MM.1S (cell line): ENCODE measurements at regions not wholly inside any gene's neighbourhood (a gene's known extent, or its start where the extent isn't known, plus 50 kb on each side); places are given as distances from the start of the nearest gene placed in this dataset.

Experiments
- DNase-seq: peaks from one replicate; pipeline ENCODE4 v3.0.0-alpha.2; 2015
- H2AFZ ChIP-seq: fragments of 300-600 bp; sonication (generic); 2 replicates; pipeline ENCODE4 v1.6.0; 2016; ENCODE audit warnings: antibody characterized with exemption, low read length
- H3F3A ChIP-seq: fragments of 300-600 bp; sonication (generic); 2 replicates; pipeline ENCODE4 v1.6.1; 2016; ENCODE audit warnings: mild to moderate bottlenecking, antibody characterized with exemption, low read length, moderate library complexity, mixed read lengths; ENCODE audit not compliant: insufficient read depth
- H3K27ac ChIP-seq: fragments of 300-600 bp; sonication (generic); 2 replicates; pipeline ENCODE4 v1.5.1; 2016; ENCODE audit warnings: mild to moderate bottlenecking, low read length
- H3K27me3 ChIP-seq: fragments of 300-600 bp; sonication (generic); replicated peaks from 2 replicates; pipeline ENCODE4 v1.6.0; 2016; ENCODE audit warnings: low read length; ENCODE audit not compliant: insufficient read depth
- H3K36me3 ChIP-seq: fragments of 300-600 bp; sonication (generic); replicated peaks from 2 replicates; pipeline ENCODE4 v1.6.1; 2016; ENCODE audit warnings: mild to moderate bottlenecking, low read length, mixed read lengths; ENCODE audit not compliant: insufficient read depth
- H3K4me1 ChIP-seq: fragments of 300-600 bp; sonication (generic); 2 replicates; pipeline ENCODE4 v1.6.1; 2016; ENCODE audit warnings: low read length, mixed read lengths
- H3K4me2 ChIP-seq: fragments of 300-600 bp; sonication (generic); 2 replicates; pipeline ENCODE4 v1.6.0; 2016; ENCODE audit warnings: low read depth, low read length
- H3K4me3 ChIP-seq: fragments of 300-600 bp; sonication (generic); 2 replicates; pipeline ENCODE4 v1.5.1; 2016; ENCODE audit warnings: low read length, mixed read lengths
- H3K79me2 ChIP-seq: fragments of 300-600 bp; sonication (generic); 2 replicates; pipeline ENCODE4 v1.6.1; 2016; ENCODE audit warnings: mixed run types, low read length, mixed read lengths
- H3K9ac ChIP-seq: fragments of 300-600 bp; sonication (generic); 2 replicates; pipeline ENCODE4 v1.6.1; 2016; ENCODE audit warnings: low read length, mixed read lengths
- H3K9me2 ChIP-seq: fragments of 300-600 bp; sonication (generic); replicated peaks from 2 replicates; pipeline ENCODE4 v1.6.1; 2016; ENCODE audit warnings: mild to moderate bottlenecking, low read length, mixed read lengths; ENCODE audit not compliant: insufficient read depth
- H3K9me3 ChIP-seq: fragments of 300-600 bp; sonication (generic); replicated peaks from 2 replicates; pipeline ENCODE4 v1.6.1; 2016; ENCODE audit warnings: mild to moderate bottlenecking, low read length, mixed read lengths; ENCODE audit not compliant: insufficient read depth
- H4K20me1 ChIP-seq: fragments of 300-600 bp; sonication (generic); 2 replicates; pipeline ENCODE4 v1.6.1; 2016; ENCODE audit warnings: mild to moderate bottlenecking, low read length, moderate library complexity, mixed read lengths; ENCODE audit not compliant: insufficient read depth
- EZH2 ChIP-seq: fragments of 300-600 bp; sonication (generic); optimal IDR thresholded peaks from 2 replicates; pipeline ENCODE3; 2017; ENCODE audit warnings: low read depth, mild to moderate bottlenecking, antibody characterized with exemption, low read length, mixed read lengths
- EZH2phosphoT487 ChIP-seq: fragments of 300-600 bp; sonication (generic); IDR thresholded peaks from 2 replicates; pipeline ENCODE4 v1.6.1; 2018; ENCODE audit warnings: antibody characterized with exemption, low read length
- TF ChIP-seq, protein P1 (sequence below): fragments of 300-600 bp; sonication (generic); IDR thresholded peaks from 2 replicates; pipeline ENCODE4 v1.5.1; 2016; ENCODE audit warnings: antibody characterized with exemption, low read length, mixed read lengths

- H3K79me2 ChIP-seq = no peaks in the 10 kb centered on the region
- H3K27ac ChIP-seq = no peak overlapping the region
- TF ChIP-seq, protein P1, sequence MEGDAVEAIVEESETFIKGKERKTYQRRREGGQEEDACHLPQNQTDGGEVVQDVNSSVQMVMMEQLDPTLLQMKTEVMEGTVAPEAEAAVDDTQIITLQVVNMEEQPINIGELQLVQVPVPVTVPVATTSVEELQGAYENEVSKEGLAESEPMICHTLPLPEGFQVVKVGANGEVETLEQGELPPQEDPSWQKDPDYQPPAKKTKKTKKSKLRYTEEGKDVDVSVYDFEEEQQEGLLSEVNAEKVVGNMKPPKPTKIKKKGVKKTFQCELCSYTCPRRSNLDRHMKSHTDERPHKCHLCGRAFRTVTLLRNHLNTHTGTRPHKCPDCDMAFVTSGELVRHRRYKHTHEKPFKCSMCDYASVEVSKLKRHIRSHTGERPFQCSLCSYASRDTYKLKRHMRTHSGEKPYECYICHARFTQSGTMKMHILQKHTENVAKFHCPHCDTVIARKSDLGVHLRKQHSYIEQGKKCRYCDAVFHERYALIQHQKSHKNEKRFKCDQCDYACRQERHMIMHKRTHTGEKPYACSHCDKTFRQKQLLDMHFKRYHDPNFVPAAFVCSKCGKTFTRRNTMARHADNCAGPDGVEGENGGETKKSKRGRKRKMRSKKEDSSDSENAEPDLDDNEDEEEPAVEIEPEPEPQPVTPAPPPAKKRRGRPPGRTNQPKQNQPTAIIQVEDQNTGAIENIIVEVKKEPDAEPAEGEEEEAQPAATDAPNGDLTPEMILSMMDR = no peak
- no peak for TF ChIP-seq EZH2phosphoT487
- no peak for TF ChIP-seq EZH2
- no peak overlapping the region for H3K9ac ChIP-seq
- H3K4me2 ChIP-seq = no peak overlapping the region
- H3K4me3 ChIP-seq = no peak overlapping the region
- no peaks in the 10 kb centered on the region for H3F3A ChIP-seq
- no peaks in the 10 kb centered on the region for H3K36me3 ChIP-seq
- no peak overlapping the region for H2AFZ ChIP-seq
- H4K20me1 ChIP-seq = no peaks in the 10 kb centered on the region
- H3K4me1 ChIP-seq = 0 out of 2 replicates have a peak, but pooled peaks cover 3% of the 10 kb centered on the region
- no peaks in the 10 kb centered on the region for H3K27me3 ChIP-seq
- DNase-seq = no peak
- no peaks in the 10 kb centered on the region for H3K9me2 ChIP-seq
- H3K9me3 ChIP-seq = no peaks in the 10 kb centered on the region
These were observed 84.5 kb upstream of the ABCC4 start for GRCh38 chr13:95385798-95386197.

- Histone ChIP-seq H3K4me1 (0 out of 2 replicates have a peak, but pooled peaks cover 3% of the 10 kb centered on the region), H3K79me2 (no peaks in the 10 kb centered on the region), H3K36me3 (no peaks in the 10 kb centered on the region), H4K20me1 (no peaks in the 10 kb centered on the region), H3K27me3 (no peaks in the 10 kb centered on the region), H3K9me3 (no peaks in the 10 kb centered on the region), H3K4me2 (no peak overlapping the region), H3F3A (no peaks in the 10 kb centered on the region), H3K9me2 (no peaks in the 10 kb centered on the region), H3K9ac (no peak overlapping the region), H2AFZ (no peak overlapping the region), H3K27ac (no peak overlapping the region), H3K4me3 (no peak overlapping the region)
- TF ChIP-seq EZH2phosphoT487 (no peak), EZH2 (no peak)
- TF ChIP-seq, protein P1 = no peak
- DNase-seq = no peak
These were observed 85.1 kb upstream of the ABCC4 start for GRCh38 chr13:95386370-95386769.

DNA sequence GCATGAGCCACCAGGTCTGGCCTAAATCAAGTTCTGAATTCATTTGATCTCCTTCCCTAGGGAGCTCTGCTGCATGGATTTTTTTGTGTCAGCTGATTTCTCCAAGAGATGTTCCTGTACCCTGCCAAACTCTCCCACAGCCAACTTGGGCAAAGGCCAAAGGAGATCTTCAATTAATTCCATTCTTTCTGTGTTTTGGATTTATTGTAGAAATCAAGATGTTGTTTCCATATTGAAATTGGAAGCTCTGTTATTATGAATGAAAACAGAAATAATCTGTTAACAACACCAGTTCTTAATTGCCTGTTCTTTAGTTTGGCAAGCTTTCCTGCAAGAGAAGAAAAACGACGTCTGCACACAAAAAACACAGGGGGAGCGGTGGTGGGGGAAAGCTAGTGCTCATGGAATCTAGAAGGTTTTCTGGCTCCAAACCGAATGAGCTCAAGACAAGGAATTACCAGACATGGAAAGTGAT is 86.5 kb upstream of the ABCC4 start:
- Histone ChIP-seq H3F3A (no peaks in the 10 kb centered on the region), H3K4me2 (no peak overlapping the region)

More for the DNA sequence above, 86.5 kb upstream of the ABCC4 start:
- no peaks in the 10 kb centered on the region for H3K27me3 ChIP-seq
- H3K4me3 ChIP-seq = no peak overlapping the region
- no peak overlapping the region for H2AFZ ChIP-seq
- H4K20me1 ChIP-seq = no peaks in the 10 kb centered on the region
- H3K27ac ChIP-seq = no peak overlapping the region
- 0 out of 2 replicates have a peak, but pooled peaks cover 3% of the 10 kb centered on the region for H3K4me1 ChIP-seq
- H3K9me2 ChIP-seq = no peaks in the 10 kb centered on the region
- H3K9me3 ChIP-seq = no peaks in the 10 kb centered on the region
- TF ChIP-seq EZH2 (no peak), EZH2phosphoT487 (no peak)
- TF ChIP-seq, protein P1 = no peak
- H3K79me2 ChIP-seq = no peaks in the 10 kb centered on the region
- no peak overlapping the region for H3K9ac ChIP-seq
- H3K36me3 ChIP-seq = no peaks in the 10 kb centered on the region
- DNase-seq = no peak
